OCI-LY7 (cell line): ENCODE measurements at regions not wholly inside any gene's neighbourhood (a gene's known extent, or its start where the extent isn't known, plus 50 kb on each side); places are given as distances from the start of the nearest gene placed in this dataset.

Experiments
- EZH2phosphoT487 ChIP-seq: fragments of 200-600 bp; sonication (generic); IDR thresholded peaks from 2 replicates; pipeline ENCODE4 v1.6.1; 2018; ENCODE audit warnings: low read depth, borderline replicate concordance, mild to moderate bottlenecking, mixed run types, antibody characterized with exemption, low read length, moderate library complexity, mixed read lengths
- TF ChIP-seq, protein P1 (sequence below): fragments of 200-600 bp; sonication (generic); conservative IDR thresholded peaks from 2 replicates; pipeline ENCODE4 v1.5.1; 2014; ENCODE audit warnings: mild to moderate bottlenecking, antibody characterized with exemption, low read length, moderate library complexity, mixed read lengths

DNA sequence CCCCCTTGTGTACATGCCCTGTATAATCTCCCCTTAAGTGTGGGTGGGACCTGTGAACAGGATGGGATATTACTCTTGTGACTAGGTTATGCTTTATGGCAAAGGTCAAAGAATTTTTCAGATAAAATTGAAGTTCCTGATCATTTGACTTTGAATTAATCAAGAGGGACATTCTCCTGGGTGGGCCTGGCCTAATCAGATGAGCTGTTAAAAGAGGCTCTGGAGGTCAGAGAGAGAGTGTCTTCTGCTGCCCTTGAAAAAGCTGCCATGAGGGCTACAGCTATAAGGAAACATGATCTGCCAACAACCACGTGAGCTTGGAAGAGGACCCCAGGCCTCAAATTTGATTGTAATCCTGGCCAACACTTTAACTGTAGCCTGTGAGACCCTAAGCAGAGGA lies 125.6 kb upstream of the CSF3R start:
- TF ChIP-seq, protein P1, sequence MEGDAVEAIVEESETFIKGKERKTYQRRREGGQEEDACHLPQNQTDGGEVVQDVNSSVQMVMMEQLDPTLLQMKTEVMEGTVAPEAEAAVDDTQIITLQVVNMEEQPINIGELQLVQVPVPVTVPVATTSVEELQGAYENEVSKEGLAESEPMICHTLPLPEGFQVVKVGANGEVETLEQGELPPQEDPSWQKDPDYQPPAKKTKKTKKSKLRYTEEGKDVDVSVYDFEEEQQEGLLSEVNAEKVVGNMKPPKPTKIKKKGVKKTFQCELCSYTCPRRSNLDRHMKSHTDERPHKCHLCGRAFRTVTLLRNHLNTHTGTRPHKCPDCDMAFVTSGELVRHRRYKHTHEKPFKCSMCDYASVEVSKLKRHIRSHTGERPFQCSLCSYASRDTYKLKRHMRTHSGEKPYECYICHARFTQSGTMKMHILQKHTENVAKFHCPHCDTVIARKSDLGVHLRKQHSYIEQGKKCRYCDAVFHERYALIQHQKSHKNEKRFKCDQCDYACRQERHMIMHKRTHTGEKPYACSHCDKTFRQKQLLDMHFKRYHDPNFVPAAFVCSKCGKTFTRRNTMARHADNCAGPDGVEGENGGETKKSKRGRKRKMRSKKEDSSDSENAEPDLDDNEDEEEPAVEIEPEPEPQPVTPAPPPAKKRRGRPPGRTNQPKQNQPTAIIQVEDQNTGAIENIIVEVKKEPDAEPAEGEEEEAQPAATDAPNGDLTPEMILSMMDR, result no peak
- no peak for TF ChIP-seq EZH2phosphoT487
